Sigmoid colon (tissue), 4 donors: ENCODE measurements at regions not wholly inside any gene's neighbourhood (a gene's known extent, or its start where the extent isn't known, plus 50 kb on each side); places are given as distances from the start of the nearest gene placed in this dataset.

Experiments
- EP300 ChIP-seq, 4 donors: sonication (generic); formaldehyde crosslinking; IDR thresholded peaks; one replicate each; pipeline ENCODE4 v1.6.1; 2017; ENCODE audit warnings: antibody characterized with exemption in 4 of 4
- TF ChIP-seq, protein P1 (sequence below), 4 experiments: fragments of 450-650 bp in 3 of 4; fragments of 200-600 bp in 1 of 4; IDR thresholded peaks; one replicate each; pipeline ENCODE4 v1.5.1; 2016 to 2019; ENCODE audit warnings: antibody characterized with exemption in 4 of 4, mild to moderate bottlenecking in 3 of 4, moderate library complexity in 2 of 4

DNA sequence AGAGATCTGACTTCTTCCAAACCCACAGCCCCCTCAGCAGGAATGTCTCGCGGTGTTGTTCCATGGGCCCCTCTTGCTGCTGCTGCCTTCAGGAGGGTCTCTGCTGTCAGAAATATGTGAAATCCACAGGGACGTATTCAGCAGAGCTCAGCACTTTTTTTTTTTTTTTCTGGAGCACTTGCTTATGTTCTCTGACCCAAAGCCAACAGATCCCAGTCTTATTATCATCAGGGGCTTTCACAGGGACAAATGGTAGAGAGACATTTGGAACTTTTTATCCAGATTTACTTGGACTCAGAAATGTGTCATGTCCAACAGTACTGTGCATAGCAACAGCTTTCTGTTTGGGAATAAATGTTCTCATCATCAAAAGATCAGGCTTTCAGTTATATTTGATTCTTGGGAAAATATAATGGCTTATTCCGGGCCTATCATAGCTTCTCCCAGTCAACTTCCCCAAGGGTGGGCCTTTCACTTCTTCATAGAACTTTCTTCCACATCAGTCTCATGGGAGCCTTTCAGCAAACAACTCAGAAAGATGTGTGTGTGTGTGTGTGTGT, 332.7 kb downstream of the ZNF536 start:
- TF ChIP-seq, protein P1, sequence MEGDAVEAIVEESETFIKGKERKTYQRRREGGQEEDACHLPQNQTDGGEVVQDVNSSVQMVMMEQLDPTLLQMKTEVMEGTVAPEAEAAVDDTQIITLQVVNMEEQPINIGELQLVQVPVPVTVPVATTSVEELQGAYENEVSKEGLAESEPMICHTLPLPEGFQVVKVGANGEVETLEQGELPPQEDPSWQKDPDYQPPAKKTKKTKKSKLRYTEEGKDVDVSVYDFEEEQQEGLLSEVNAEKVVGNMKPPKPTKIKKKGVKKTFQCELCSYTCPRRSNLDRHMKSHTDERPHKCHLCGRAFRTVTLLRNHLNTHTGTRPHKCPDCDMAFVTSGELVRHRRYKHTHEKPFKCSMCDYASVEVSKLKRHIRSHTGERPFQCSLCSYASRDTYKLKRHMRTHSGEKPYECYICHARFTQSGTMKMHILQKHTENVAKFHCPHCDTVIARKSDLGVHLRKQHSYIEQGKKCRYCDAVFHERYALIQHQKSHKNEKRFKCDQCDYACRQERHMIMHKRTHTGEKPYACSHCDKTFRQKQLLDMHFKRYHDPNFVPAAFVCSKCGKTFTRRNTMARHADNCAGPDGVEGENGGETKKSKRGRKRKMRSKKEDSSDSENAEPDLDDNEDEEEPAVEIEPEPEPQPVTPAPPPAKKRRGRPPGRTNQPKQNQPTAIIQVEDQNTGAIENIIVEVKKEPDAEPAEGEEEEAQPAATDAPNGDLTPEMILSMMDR (IDR thresholded peaks at IDR 0.05): no peak
- no peak for TF ChIP-seq EP300 (IDR thresholded peaks at IDR 0.05)
